ENCODE measurements at regions not wholly inside any gene's neighbourhood (a gene's known extent, or its start where the extent isn't known, plus 50 kb on each side); places are given as distances from the start of the nearest gene placed in this dataset.

GRCh38 chr1:199688133-199688676 lies 339.3 kb upstream of the NR5A2 start (continued):
- TF ChIP-seq ZNF687 (IDR thresholded peaks at IDR 0.05) (no peak), GABPA (IDR thresholded peaks at IDR 0.05; ENCODE audit: low read depth) (no peak), RB1 (IDR thresholded peaks at IDR 0.05; ENCODE audit: borderline replicate concordance) (no peak), BRCA1 (IDR thresholded peaks at IDR 0.05; ENCODE audit: low read depth, low read length) (no peak)
- TF ChIP-seq, protein P1, sequence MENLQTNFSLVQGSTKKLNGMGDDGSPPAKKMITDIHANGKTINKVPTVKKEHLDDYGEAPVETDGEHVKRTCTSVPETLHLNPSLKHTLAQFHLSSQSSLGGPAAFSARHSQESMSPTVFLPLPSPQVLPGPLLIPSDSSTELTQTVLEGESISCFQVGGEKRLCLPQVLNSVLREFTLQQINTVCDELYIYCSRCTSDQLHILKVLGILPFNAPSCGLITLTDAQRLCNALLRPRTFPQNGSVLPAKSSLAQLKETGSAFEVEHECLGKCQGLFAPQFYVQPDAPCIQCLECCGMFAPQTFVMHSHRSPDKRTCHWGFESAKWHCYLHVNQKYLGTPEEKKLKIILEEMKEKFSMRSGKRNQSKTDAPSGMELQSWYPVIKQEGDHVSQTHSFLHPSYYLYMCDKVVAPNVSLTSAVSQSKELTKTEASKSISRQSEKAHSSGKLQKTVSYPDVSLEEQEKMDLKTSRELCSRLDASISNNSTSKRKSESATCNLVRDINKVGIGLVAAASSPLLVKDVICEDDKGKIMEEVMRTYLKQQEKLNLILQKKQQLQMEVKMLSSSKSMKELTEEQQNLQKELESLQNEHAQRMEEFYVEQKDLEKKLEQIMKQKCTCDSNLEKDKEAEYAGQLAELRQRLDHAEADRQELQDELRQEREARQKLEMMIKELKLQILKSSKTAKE (IDR thresholded peaks at IDR 0.05; ENCODE audit: low read depth, poor library complexity, severe bottlenecking) = no peak
- TF ChIP-seq, protein P2, sequence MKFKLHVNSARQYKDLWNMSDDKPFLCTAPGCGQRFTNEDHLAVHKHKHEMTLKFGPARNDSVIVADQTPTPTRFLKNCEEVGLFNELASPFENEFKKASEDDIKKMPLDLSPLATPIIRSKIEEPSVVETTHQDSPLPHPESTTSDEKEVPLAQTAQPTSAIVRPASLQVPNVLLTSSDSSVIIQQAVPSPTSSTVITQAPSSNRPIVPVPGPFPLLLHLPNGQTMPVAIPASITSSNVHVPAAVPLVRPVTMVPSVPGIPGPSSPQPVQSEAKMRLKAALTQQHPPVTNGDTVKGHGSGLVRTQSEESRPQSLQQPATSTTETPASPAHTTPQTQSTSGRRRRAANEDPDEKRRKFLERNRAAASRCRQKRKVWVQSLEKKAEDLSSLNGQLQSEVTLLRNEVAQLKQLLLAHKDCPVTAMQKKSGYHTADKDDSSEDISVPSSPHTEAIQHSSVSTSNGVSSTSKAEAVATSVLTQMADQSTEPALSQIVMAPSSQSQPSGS (IDR thresholded peaks at IDR 0.05; ENCODE audit: low read length) = no peak
